K562 (cell line): ENCODE measurements at regions not wholly inside any gene's neighbourhood (a gene's known extent, or its start where the extent isn't known, plus 50 kb on each side); places are given as distances from the start of the nearest gene placed in this dataset.

Experiments used
- ATAC-seq: fragments of 200-7000 bp; cut with Tn5 transposase; 3 replicates; pipeline ENCODE4 v1.9.1; 2020; ENCODE audit warnings: moderate library complexity
- BruUV-seq: library from RNA; stranded (reverse); fragments of 400-500 nt; replicated peaks from 2 replicates; lab custom pipeline; 2021; lab: Mats Ljungman, UMichigan
- CTCF ChIA-PET: fragments of 300-600 bp; formaldehyde crosslinking; extraction: SDS; loops from one replicate; lab custom pipeline; 2021; ENCODE audit warnings: low intra/inter-chr PET ratio; lab: Yijun Ruan, JAX
- POLR2A ChIA-PET: fragments of 300-600, 350-650 bp; sonication (Branson Sonifier 250); formaldehyde crosslinking; extraction: SDS; loops from one replicate; lab custom pipeline; 2021; ENCODE audit warnings: antibody characterized with exemption, inconsistent platforms; lab: Yijun Ruan, JAX
- DNase-seq, 4 experiments: peaks; one replicate each; pipeline versions ENCODE4 v3.0.0 to v3.0.0-alpha.2; 2011 to 2018; ENCODE audit warnings: low spot score in 3 of 4, mixed read lengths in 3 of 4; ENCODE audit errors: extremely low read depth in 1 of 4
- FAIRE-seq: peaks from 2 replicates; lab custom pipeline; 2011; peaks lifted over from hg19 to GRCh38; lab: Jason Lieb, UNC
- H2AFZ ChIP-seq: 2 replicates; pipeline ENCODE4 v1.6.0; 2011; ENCODE audit warnings: low read depth, low read length, control low read depth, inconsistent platforms
- H3K27ac ChIP-seq: fragments of 200-600 bp; 3 replicates; pipeline ENCODE4 v1.8.0; 2011; ENCODE audit warnings: low read depth, mild to moderate bottlenecking, control low read depth, inconsistent platforms, low read length, moderate library complexity, mixed read lengths; ENCODE audit errors: extremely low read depth
- H3K27me3 ChIP-seq, 2 experiments: fragments of 300-600 bp in 1 of 2; 2 replicates in 1 of 2; 3 replicates in 1 of 2; pipeline versions ENCODE4 v1.6.0 to v1.8.0; 2011; ENCODE audit warnings: inconsistent platforms in 2 of 2, low read length in 2 of 2, mild to moderate bottlenecking in 1 of 2, mixed read lengths in 1 of 2, moderate library complexity in 1 of 2; ENCODE audit not compliant: control insufficient read depth in 2 of 2, insufficient read depth in 2 of 2
- H3K36me3 ChIP-seq: fragments of 300-600 bp; 3 replicates; pipeline ENCODE4 v1.8.0; 2011; ENCODE audit warnings: mild to moderate bottlenecking, low read length, inconsistent platforms; ENCODE audit not compliant: control insufficient read depth, insufficient read depth
- H3K4me1 ChIP-seq, 2 experiments: fragments of 200-600 bp in 1 of 2; replicated peaks in 1 of 2; 2 replicates in 1 of 2; 3 replicates in 1 of 2; pipeline versions ENCODE4 v1.5.1 to v1.8.0; 2011; ENCODE audit warnings: inconsistent platforms in 2 of 2, low read length in 2 of 2, mild to moderate bottlenecking in 1 of 2, mixed read lengths in 1 of 2, moderate library complexity in 1 of 2; ENCODE audit not compliant: control insufficient read depth in 2 of 2, insufficient read depth in 2 of 2
- H3K4me2 ChIP-seq: 2 replicates; pipeline ENCODE4 v1.6.1; 2011; ENCODE audit warnings: low read length, control low read depth, inconsistent platforms, mixed read lengths; ENCODE audit not compliant: insufficient read depth
- H3K4me3 ChIP-seq: fragments of 200-600 bp; sonication (generic), shearing (Covaris generic); 2 replicates; pipeline ENCODE4 v1.5.1; 2016; ENCODE audit warnings: control low read depth, inconsistent platforms
- H3K79me2 ChIP-seq: fragments of 200-600 bp; 3 replicates; pipeline ENCODE4 v1.8.0; 2011; ENCODE audit warnings: low read length, inconsistent platforms; ENCODE audit not compliant: control insufficient read depth, insufficient read depth
- H3K9ac ChIP-seq, 2 experiments: 2 replicates each; pipeline versions ENCODE4 v1.6.0 to v1.6.1; 2011; ENCODE audit warnings: low read depth in 2 of 2, low read length in 2 of 2, control low read depth in 1 of 2, inconsistent platforms in 1 of 2, mild to moderate bottlenecking in 1 of 2, mixed read lengths in 1 of 2; ENCODE audit not compliant: insufficient read depth in 1 of 2
- H3K9me1 ChIP-seq: one replicate; pipeline ENCODE4 v1.6.0; 2011; ENCODE audit warnings: inconsistent platforms, mild to moderate bottlenecking, low read length, moderate library complexity; ENCODE audit not compliant: control insufficient read depth, insufficient read depth
- H3K9me3 ChIP-seq: replicated peaks from 2 replicates; pipeline ENCODE4 v1.5.1; 2011; ENCODE audit warnings: low read depth, low read length, inconsistent platforms; ENCODE audit not compliant: control insufficient read depth, insufficient read depth
- H4K20me1 ChIP-seq: replicated peaks from 2 replicates; pipeline ENCODE4 v1.6.1; 2011; ENCODE audit warnings: low read length, inconsistent platforms, mixed read lengths; ENCODE audit not compliant: control insufficient read depth, insufficient read depth
- ATF3 ChIP-seq, 2 experiments: fragments of 450-650 bp in 1 of 2; sonication (generic) in 1 of 2; formaldehyde crosslinking in 1 of 2; IDR thresholded peaks in 1 of 2; conservative IDR thresholded peaks in 1 of 2; 2 replicates each; pipeline versions ENCODE4 v1.6.1 to v1.8.1; 2016 to 2023; ENCODE audit warnings: mild to moderate bottlenecking in 2 of 2, moderate library complexity in 2 of 2, inconsistent platforms in 1 of 2, missing genetic modification reagents in 1 of 2
- FOSL1 ChIP-seq: fragments of 200-800 bp; sonication (Bioruptor generic); conservative IDR thresholded peaks from 2 replicates; pipeline ENCODE4 v1.6.1; 2016; ENCODE audit warnings: missing genetic modification characterization, missing compliant biosample characterization
- ILF3 ChIP-seq: fragments of 450-650 bp; IDR thresholded peaks from 2 replicates; pipeline ENCODE4 v1.6.1; 2018; ENCODE audit warnings: antibody characterized with exemption, mild to moderate bottlenecking, moderate library complexity, borderline replicate concordance
- IRF2 ChIP-seq: sonication (generic); formaldehyde crosslinking; IDR thresholded peaks from 2 replicates; pipeline ENCODE4 v1.8.1; 2022; ENCODE audit warnings: mild to moderate bottlenecking, missing genetic modification reagents
- JUND ChIP-seq, 2 experiments: IDR thresholded peaks; 2 replicates in 1 of 2; 3 replicates in 1 of 2; pipeline ENCODE4 v1.6.1; 2011; ENCODE audit warnings: borderline replicate concordance in 2 of 2, low read depth in 2 of 2, low read length in 2 of 2, improper control_type of control experiment in 1 of 2, missing biosample characterization in 1 of 2, missing genetic modification characterization in 1 of 2, missing genetic modification reagents in 1 of 2
- PKNOX1 ChIP-seq: fragments of 450-650 bp; IDR thresholded peaks from 2 replicates; pipeline ENCODE4 v1.6.1; 2016
- WGBS: fragments of 100-300 bp; shearing (Covaris generic); methylation state at CpG from one replicate; pipeline ENCODE4 v1.1.6; 2016; ENCODE audit warnings: low coverage, mixed read lengths; ENCODE audit not compliant: insufficient coverage; ENCODE audit errors: missing lambda C conversion rate; 5-methylcytosine and 5-hydroxymethylcytosine counted together
- in situ Hi-C: fragments of 300-500 bp; cut with MboI; formaldehyde crosslinking; loops from 4 replicates; pipeline ENCODE4 v1.15.0; 2018; ENCODE audit warnings: inconsistent platforms, mixed read lengths
- intact Hi-C: fragments of 100-400 bp; cut with micrococcal nuclease; formaldehyde crosslinking; loops from 2 replicates; pipeline ENCODE4 v1.14.2; 2022

- DNase-seq, result peak in 2 of 4 experiments; percentile 9 to 24
- ChIA-PET CTCF (no interaction called here), POLR2A (interaction anchor here (0.7 kb wide), 1 partner anchor 33 kb away, joined by 3 read pairs; no protein-coding TSS in a partner anchor)
- H2AFZ ChIP-seq, result no peak overlapping the region
- intact Hi-C loops (no loop called here), in situ Hi-C loops (no loop called here)
- peaks cover 16% of the 10 kb centered on the region for H4K20me1 ChIP-seq
- no peak overlapping the region for H3K27ac ChIP-seq
- peaks cover 2 to 24% of the 10 kb centered on the region in 2 experiments; a peak in 3 of 5 replicates for H3K27me3 ChIP-seq
- ATAC-seq, result no peak
- 0% methylated on average over 8 of the region's 8 CpGs for whole genome bisulfite sequencing
- FAIRE-seq, result no peak
- no peak overlapping the region for H3K4me3 ChIP-seq
- H3K9ac ChIP-seq, result no peak overlapping the region
- no peaks in the 10 kb centered on the region for H3K9me1 ChIP-seq
- H3K79me2 ChIP-seq, result no peaks in the 10 kb centered on the region
- BruUV-seq, result no TSS peak
- H3K9me3 ChIP-seq, result no peaks in the 10 kb centered on the region
- H3K4me1 ChIP-seq, result no peaks in the 10 kb centered on the region
- no peak overlapping the region for H3K4me2 ChIP-seq
- H3K36me3 ChIP-seq, result no peaks in the 10 kb centered on the region
- TF ChIP-seq JUND (IDR thresholded peaks at IDR 0.05; ENCODE audit: borderline replicate concordance, low read depth, low read length), result peak; percentile 24; the same call in 1 of the 2 replicates
- no peak; the same call in 2 of the 3 replicates for TF ChIP-seq JUND (tag; IDR thresholded peaks at IDR 0.05; ENCODE audit: borderline replicate concordance, low read depth, low read length)
- TF ChIP-seq FOSL1 (tag), result peak; percentile 62
- 0 out of 2 replicates have a peak, but pooled peaks have one; percentile 15 for TF ChIP-seq ATF3 (IDR thresholded peaks at IDR 0.05)
- no peak for TF ChIP-seq ATF3 (CRISPR knock-in tag; conservative IDR thresholded peaks at IDR 0.05)
- peak; percentile 67 for TF ChIP-seq PKNOX1
- TF ChIP-seq ILF3, result no peak
- no peak for TF ChIP-seq IRF2 (CRISPR knock-in tag)
- TF ChIP-seq, all 486 proteins: peak for 4
These were observed 51.0 kb upstream of the GALNT18 start for GRCh38 chr11:11672789-11673188.
